GM12873 (cell line): ENCODE measurements at regions not wholly inside any gene's neighbourhood (a gene's known extent, or its start where the extent isn't known, plus 50 kb on each side); places are given as distances from the start of the nearest gene placed in this dataset.

Experiments
- CTCF ChIP-seq: IDR thresholded peaks from 2 replicates; pipeline ENCODE4 v1.5.1; 2012; ENCODE audit warnings: low read depth, mild to moderate bottlenecking, moderate library complexity, low read length, control low read depth; ENCODE audit not compliant: insufficient read depth; ENCODE audit errors: missing control alignments

DNA sequence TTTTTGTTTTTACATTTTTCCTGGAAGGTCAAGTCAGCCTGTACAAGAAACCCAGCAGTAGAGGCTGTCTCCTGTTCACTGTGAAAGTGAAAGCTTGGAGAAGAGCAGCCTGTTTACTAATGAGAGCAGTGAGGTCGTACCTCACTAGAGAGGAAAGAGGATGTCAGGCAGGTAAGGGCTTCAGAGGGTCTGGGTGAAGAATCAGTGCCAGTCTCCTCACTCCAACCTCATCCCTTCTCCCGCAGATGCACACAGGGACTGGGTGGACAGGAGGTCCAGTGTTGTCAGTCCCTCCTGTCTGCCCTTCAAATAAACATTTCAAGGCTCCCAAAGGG lies 462.5 kb downstream of the KLF5 start:
- TF ChIP-seq CTCF = no peak

GRCh38 chr13:73520566-73521289 lies 461.9 kb downstream of the KLF5 start:
- no peak for TF ChIP-seq CTCF

DNA sequence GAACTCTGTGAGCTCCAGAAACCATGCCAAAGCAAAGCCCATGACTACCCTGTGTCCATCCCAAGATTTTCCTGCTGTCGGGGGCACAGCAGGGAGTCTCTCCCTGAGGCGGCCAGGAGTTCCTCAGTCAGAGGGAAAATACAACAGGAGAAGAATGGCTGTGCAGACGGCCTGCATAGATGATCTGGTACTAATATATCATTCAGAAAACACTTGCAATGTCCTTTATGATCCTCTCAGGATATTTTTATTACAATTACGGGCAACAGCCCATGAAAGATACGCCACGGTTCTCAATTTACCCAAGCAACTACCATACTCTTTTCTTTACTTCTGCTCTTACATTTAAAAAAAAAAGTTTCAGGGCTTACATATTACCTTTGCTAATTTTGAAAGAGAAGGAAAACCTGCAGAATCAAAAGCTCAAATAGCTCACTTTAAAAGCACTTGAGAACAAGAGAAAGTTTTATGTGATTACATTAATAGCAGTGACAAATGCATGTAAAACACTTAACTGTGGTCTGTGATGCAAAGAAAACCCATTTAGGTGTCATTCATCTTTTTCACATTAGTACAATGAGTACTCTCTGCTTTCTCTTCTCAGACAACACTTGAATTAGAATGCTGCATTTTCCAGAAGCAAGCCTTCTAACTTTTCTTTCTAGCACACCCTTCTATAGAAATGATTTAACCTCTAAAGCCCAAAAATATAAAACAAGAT lies 460.8 kb downstream of the KLF5 start:
- TF ChIP-seq CTCF = no peak

- no peak for TF ChIP-seq CTCF
These were observed 459.0 kb downstream of the KLF5 start for GRCh38 chr13:73517766-73518165.

DNA sequence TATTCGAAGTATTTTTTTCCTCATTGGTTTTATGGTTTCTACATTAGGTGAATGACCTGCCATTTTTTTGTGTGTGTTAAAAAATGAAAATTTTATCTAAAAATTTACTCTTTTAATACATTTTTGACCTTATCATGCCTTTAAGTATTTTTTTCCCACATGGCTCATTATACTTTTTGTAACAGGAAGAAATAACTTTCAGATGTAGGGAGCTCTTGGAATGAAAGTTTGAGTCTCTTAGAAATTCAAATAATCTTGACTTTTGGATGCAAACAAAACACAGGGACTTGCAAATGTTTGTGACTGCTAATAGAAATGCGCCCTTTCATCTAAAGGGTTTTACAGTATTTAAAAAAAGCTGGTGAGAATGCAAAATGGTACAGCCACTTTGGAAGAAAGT lies 457.9 kb downstream of the KLF5 start:
- no peak for TF ChIP-seq CTCF

DNA sequence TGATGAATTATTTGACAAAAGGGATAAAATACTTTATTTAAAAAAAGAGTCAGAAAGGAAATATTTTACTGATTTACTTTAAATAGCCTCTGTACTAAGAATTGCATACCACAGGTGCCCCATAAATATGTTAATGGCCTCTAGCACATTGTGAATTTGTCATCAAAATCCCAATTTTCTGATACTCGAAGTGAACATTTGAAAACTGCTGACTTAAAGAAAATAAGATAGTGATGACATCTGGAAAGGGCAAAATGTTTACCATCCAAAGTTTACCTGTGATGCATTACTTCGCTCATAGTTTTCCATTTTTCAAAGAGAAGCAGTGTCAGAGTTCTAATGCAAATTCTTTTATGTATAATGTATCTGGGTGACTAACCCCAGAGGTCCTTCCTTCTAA lies 455.4 kb downstream of the KLF5 start:
- TF ChIP-seq CTCF = no peak

DNA sequence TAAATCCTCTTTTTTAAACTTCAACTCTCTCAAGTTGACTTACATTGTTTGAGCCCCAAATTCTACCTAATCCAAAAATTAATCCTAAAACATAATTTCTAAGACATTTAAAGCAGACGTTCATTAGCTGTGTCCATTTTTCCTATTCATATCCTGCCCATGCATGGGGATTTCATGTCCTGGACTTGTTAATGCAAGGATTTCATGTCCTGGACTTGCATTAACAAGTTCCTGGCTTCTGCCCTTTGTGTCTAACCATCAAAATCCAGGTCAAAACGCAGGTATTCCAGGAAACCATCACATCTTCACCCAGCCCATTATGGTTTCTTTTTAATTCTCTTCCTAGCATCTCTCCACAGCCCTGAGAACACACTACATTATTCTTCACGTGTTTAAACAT lies 454.9 kb downstream of the KLF5 start:
- TF ChIP-seq CTCF = no peak
